Small intestine (tissue), 7 donors: ENCODE measurements at regions not wholly inside any gene's neighbourhood (a gene's known extent, or its start where the extent isn't known, plus 50 kb on each side); places are given as distances from the start of the nearest gene placed in this dataset.

Experiments
- DNase-seq, 2 donors: peaks; one replicate each; pipeline versions ENCODE4 v3.0.0 to v3.0.0-alpha.2; 2013
- FAIRE-seq: peaks from 2 replicates; lab custom pipeline; 2012; peaks lifted over from hg19 to GRCh38; lab: Jason Lieb, UNC
- H3K27ac ChIP-seq, 3 donors: one replicate each; pipeline ENCODE4 v1.5.1; 2013; ENCODE audit warnings: low read length in 2 of 3, mild to moderate bottlenecking in 2 of 3, control low read depth in 1 of 3, inconsistent platforms in 1 of 3, low read depth in 1 of 3, moderate library complexity in 1 of 3
- H3K27me3 ChIP-seq, 3 donors: one replicate each; pipeline ENCODE4 v1.6.1; 2013; ENCODE audit warnings: low read length in 3 of 3, inconsistent platforms in 1 of 3; ENCODE audit not compliant: control insufficient read depth in 3 of 3, insufficient read depth in 3 of 3
- H3K36me3 ChIP-seq, 3 donors: one replicate each; pipeline ENCODE4 v1.6.1; 2013; ENCODE audit warnings: low read length in 3 of 3, inconsistent platforms in 1 of 3, low read depth in 1 of 3, mild to moderate bottlenecking in 1 of 3, moderate library complexity in 1 of 3; ENCODE audit not compliant: control insufficient read depth in 3 of 3, insufficient read depth in 2 of 3
- H3K4me1 ChIP-seq, 3 donors: one replicate each; pipeline ENCODE4 v1.6.1; 2013; ENCODE audit warnings: low read length in 2 of 3, inconsistent platforms in 1 of 3, low read depth in 1 of 3, mild to moderate bottlenecking in 1 of 3, moderate library complexity in 1 of 3; ENCODE audit not compliant: control insufficient read depth in 3 of 3, insufficient read depth in 2 of 3
- H3K4me3 ChIP-seq, 3 donors: one replicate each; pipeline ENCODE4 v1.5.1; 2013; ENCODE audit warnings: low read length in 3 of 3, control low read depth in 1 of 3, inconsistent platforms in 1 of 3, low read depth in 1 of 3, mild to moderate bottlenecking in 1 of 3, moderate library complexity in 1 of 3
- H3K9me3 ChIP-seq, 2 donors: one replicate each; pipeline ENCODE4 v1.6.1; 2013; ENCODE audit warnings: low read depth in 1 of 2, low read length in 1 of 2; ENCODE audit not compliant: control insufficient read depth in 2 of 2, insufficient read depth in 1 of 2
- WGBS, 3 donors: extraction: QIAGEN DNeasy Blood & Tissue Kit; methylation state at CpG; one replicate each; pipeline ENCODE4 v1.1.7; 2013; 5-methylcytosine and 5-hydroxymethylcytosine counted together
- donor health status: healthy with polysubstance abuse.
- donor health status: control.
- donor health status: control.
- donor health status: Bipolar disorder and iron deficiency.
- donor health status: healthy.

DNA sequence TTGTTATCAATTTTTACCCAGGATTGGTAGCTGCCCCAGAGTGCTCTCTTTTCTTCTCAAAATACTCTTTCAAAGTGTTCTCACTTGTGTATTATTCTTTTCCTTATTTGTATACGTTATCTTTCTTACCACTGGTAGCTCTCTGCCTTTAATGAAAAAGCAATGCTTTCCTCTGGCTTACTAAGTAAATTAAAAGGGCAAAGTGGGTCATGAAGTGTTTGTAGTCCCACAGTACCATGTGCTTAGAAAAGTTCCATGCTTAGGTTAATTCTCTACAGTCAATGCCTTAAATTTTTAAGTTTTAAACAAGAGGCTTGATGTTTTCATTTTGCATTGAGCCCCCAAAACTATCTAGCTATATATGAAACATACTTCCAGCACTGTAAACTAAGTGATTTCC, 300.2 kb downstream of the ASXL3 start:
- H3K27me3 ChIP-seq = no peaks in the 10 kb centered on the region
- no peak for DNase-seq
- no peak overlapping the region for H3K4me3 ChIP-seq
- H3K27ac ChIP-seq = no peak overlapping the region
- FAIRE-seq = no peak
- H3K4me1 ChIP-seq = no peaks in the 10 kb centered on the region
- no peaks in the 10 kb centered on the region for H3K9me3 ChIP-seq
- H3K36me3 ChIP-seq = no peaks in the 10 kb centered on the region
- 61 to 80% (median 70%) methylated on average over 1 of the region's 1 CpG for WGBS, 3 donors

GRCh38 chr18:33875029-33875565, 297.1 kb downstream of the ASXL3 start:
- Histone ChIP-seq H3K9me3 (no peaks in the 10 kb centered on the region), H3K36me3 (no peaks in the 10 kb centered on the region), H3K27ac (no peak overlapping the region), H3K4me3 (no peak overlapping the region), H3K27me3 (no peaks in the 10 kb centered on the region), H3K4me1 (peaks cover 0 to 6% (median 0%) of the 10 kb centered on the region in 3 donors)
- WGBS, 3 donors = 25 to 51% (median 44%) methylated on average over 2 of the region's 2 CpGs
- DNase-seq = peak; percentile 35 to 60
- FAIRE-seq = no peak

DNA sequence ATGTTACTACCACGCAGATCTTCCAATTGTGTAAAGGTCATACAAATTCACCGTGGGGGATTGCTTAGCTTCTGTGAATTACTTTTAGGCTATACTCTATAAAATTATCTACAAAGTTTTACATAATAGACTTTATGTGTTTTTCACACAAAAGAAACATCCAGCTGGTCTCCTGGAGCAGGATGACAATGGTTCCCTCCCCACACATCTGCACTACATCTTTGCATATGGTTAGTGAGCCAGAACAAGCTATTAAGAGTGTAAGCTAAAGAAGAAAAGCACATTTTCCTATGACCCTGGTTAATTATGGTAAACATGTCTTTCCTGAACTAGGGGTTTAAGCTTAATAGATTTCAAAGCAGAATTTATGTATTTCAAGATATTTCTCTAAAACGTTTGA, 295.1 kb downstream of the ASXL3 start:
- Histone ChIP-seq H3K4me1 (peaks cover 0 to 6% (median 0%) of the 10 kb centered on the region in 3 donors), H3K27me3 (no peaks in the 10 kb centered on the region), H3K4me3 (no peak overlapping the region), H3K9me3 (no peaks in the 10 kb centered on the region), H3K36me3 (no peaks in the 10 kb centered on the region), H3K27ac (no peak overlapping the region)
- 70 to 81% (median 75%) methylated on average over 3 of the region's 3 CpGs for WGBS, 3 donors
- DNase-seq = no peak
- FAIRE-seq = no peak

DNA sequence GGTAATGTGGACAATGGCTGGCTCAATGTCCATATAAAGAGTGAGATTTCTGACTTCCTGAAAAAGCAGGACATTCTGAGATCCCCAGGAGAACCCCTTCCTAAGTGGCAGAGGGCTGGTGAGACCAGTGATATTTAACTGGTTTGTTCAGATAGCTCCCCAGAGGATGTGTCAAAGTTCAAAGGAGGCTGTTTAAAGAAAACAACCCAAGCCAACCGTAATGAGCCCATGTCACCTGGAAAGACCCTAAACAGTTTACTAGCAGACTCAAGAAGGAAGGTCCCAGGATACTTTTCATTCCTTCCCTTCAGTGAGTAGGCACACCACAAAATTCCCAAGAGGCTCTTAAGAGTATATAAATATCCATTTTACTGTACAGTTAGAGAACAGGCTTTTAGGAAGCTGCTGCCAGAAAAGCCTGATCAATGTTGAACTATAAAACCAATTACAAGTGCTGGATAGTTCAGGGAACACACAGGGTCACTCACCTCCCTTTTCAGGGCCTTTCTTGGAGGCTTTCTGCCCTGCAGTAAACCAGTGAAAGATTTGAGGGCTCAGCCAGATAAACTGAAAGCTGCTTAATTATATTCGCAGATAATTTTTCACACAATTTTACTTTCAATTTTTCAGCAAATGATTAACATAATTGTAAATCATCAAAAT, 293.5 kb downstream of the ASXL3 start:
- Histone ChIP-seq H3K4me1 (peaks cover 0 to 6% (median 0%) of the 10 kb centered on the region in 3 donors), H3K27ac (no peak overlapping the region), H3K9me3 (no peaks in the 10 kb centered on the region), H3K4me3 (no peak overlapping the region), H3K36me3 (no peaks in the 10 kb centered on the region), H3K27me3 (no peaks in the 10 kb centered on the region)
- no peak for FAIRE-seq
- 42 to 56% (median 53%) methylated on average over 2 of the region's 2 CpGs for WGBS, 3 donors
- DNase-seq = no peak

GRCh38 chr18:33870059-33870458, 292.0 kb downstream of the ASXL3 start:
- DNase-seq (no peak), FAIRE-seq (no peak)
- no peaks in the 10 kb centered on the region for H3K9me3 ChIP-seq
- peaks cover 0 to 6% (median 0%) of the 10 kb centered on the region in 3 donors for H3K4me1 ChIP-seq
- H3K4me3 ChIP-seq = no peak overlapping the region
- no peaks in the 10 kb centered on the region for H3K27me3 ChIP-seq
- H3K27ac ChIP-seq = no peak overlapping the region
- H3K36me3 ChIP-seq = no peaks in the 10 kb centered on the region

DNA sequence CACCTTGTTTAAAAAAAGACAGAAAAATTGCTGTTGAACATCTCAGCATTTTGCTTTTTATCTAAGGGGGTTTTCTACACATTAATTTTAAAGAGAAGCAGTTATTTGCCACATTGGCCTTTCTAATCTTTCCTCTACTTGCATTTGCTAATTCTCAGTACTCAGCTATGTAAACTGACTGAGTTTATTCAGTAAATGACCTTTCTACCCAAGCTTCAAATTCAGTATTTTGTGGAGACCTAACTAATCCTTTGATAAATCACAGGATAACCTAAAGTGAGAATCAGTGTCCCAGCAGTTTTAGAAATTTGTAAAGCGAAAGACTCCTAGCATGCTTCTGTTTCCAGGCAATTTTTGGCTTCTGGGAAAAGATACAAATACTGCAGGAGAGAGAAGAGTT, 288.4 kb downstream of the ASXL3 start:
- H3K9me3 ChIP-seq = peaks cover 0 to 16% of the 10 kb centered on the region in 2 donors
- 57 to 79% (median 79%) methylated on average over 1 of the region's 1 CpG for WGBS, 3 donors
- no peak overlapping the region for H3K27ac ChIP-seq
- peaks cover 0 to 3% (median 2%) of the 10 kb centered on the region in 3 donors for H3K36me3 ChIP-seq
- no peak overlapping the region for H3K4me3 ChIP-seq
- H3K27me3 ChIP-seq = no peaks in the 10 kb centered on the region
- DNase-seq = peak in 1 of 2 donors; percentile 8
- H3K4me1 ChIP-seq = peaks cover 0 to 3% (median 0%) of the 10 kb centered on the region in 3 donors
- FAIRE-seq = no peak

DNA sequence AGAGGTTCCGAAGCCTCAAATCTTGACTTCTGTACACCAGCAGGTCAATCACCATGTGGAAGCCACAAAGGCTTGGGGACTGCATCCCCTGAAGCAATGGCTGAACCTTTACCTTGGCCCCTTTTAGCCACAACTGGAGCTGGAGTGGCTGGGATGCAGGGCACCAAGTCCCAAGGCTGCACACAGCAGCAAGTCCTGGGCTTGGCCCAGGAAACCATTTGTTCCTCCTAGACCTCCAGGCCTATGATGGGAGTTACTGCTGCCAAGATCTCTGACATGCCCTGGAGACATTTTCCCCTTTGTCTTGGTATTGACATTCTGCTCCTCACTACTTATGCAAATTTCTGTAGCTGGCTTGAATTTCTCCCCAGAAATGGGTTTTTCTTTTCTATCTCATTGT, 285.9 kb downstream of the ASXL3 start:
- FAIRE-seq (no peak), DNase-seq (no peak)
- Histone ChIP-seq H3K4me1 (no peaks in the 10 kb centered on the region), H3K27me3 (no peaks in the 10 kb centered on the region), H3K36me3 (peaks cover 0 to 3% (median 2%) of the 10 kb centered on the region in 3 donors), H3K27ac (no peak overlapping the region), H3K4me3 (no peak overlapping the region), H3K9me3 (peaks cover 0 to 16% of the 10 kb centered on the region in 2 donors)
- 93 to 100% (median 94%) methylated on average over 1 of the region's 1 CpG for WGBS, 3 donors

DNA sequence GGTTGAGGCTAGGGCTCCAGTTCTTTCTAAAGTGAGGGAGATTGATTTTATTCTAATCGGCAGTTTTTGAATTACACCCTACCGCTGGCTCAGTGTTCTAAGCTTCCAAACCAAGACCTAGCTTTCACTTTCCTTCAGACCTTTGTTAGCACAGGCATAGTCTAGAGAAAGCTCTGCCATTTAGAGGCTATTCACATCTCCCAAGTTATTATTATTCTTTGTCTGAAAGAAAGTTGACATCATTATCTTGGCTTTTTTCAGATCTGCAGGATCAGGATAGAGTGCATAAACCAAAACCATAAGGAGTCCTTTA, 276.8 kb downstream of the ASXL3 start:
- 93 to 98% (median 95%) methylated on average over 2 of the region's 2 CpGs for WGBS, 3 donors
- H3K27me3 ChIP-seq = no peaks in the 10 kb centered on the region
- no peak overlapping the region for H3K4me3 ChIP-seq
- H3K4me1 ChIP-seq = no peaks in the 10 kb centered on the region
- H3K36me3 ChIP-seq = peaks cover 0 to 2% (median 0%) of the 10 kb centered on the region in 3 donors
- H3K27ac ChIP-seq = no peak overlapping the region
- DNase-seq (no peak), FAIRE-seq (no peak)
- H3K9me3 ChIP-seq = peaks cover 0 to 5% of the 10 kb centered on the region in 2 donors
